ENCODE measurements at regions not wholly inside any gene's neighbourhood (a gene's known extent, or its start where the extent isn't known, plus 50 kb on each side); places are given as distances from the start of the nearest gene placed in this dataset.
"Not testable (repeated sequence)": the region's sequence is repeated elsewhere in the genome, so short reads cannot be mapped to it uniquely, and the experiment has no call there.

- DNase-seq (ENCODE audit: low spot score), result no peak
Observed at GRCh38 chr16:61432421-61432820, 603.8 kb downstream of the CDH8 start.

- no peak for DNase-seq (ENCODE audit: low spot score)
Observed at GRCh38 chr16:61421111-61421510, 615.1 kb downstream of the CDH8 start.

GRCh38 chr16:61419791-61420190 lies 616.4 kb downstream of the CDH8 start:
- no peak for DNase-seq (ENCODE audit: low spot score)

- not testable (repeated sequence) for DNase-seq (ENCODE audit: low spot score)
Observed at GRCh38 chr16:61418802-61419201, 617.4 kb downstream of the CDH8 start.

- no peak for DNase-seq (ENCODE audit: low spot score)
Observed at GRCh38 chr16:61415126-61415525, 621.1 kb downstream of the CDH8 start.

GRCh38 chr16:61413021-61413420 lies 623.2 kb downstream of the CDH8 start:
- DNase-seq (ENCODE audit: low spot score), result no peak

GRCh38 chr16:61412562-61412961 lies 623.7 kb downstream of the CDH8 start:
- no peak for DNase-seq (ENCODE audit: low spot score)

GRCh38 chr16:61409604-61410003 lies 626.6 kb downstream of the CDH8 start:
- DNase-seq (ENCODE audit: low spot score), result no peak

- no peak for DNase-seq (ENCODE audit: low spot score)
Observed at GRCh38 chr16:61403386-61403785, 632.9 kb downstream of the CDH8 start.

- DNase-seq (ENCODE audit: low spot score), result no peak
Observed at GRCh38 chr16:61391896-61392295, 644.3 kb downstream of the CDH8 start.

- no peak for DNase-seq (ENCODE audit: low spot score)
Observed at GRCh38 chr16:61390965-61391637, 645.1 kb downstream of the CDH8 start.

- no peak for DNase-seq (ENCODE audit: low spot score)
Observed at GRCh38 chr16:61385392-61386071, 650.7 kb downstream of the CDH8 start.

GRCh38 chr16:61382435-61382834 lies 653.8 kb downstream of the CDH8 start:
- no peak for DNase-seq (ENCODE audit: low spot score)

GRCh38 chr16:61379311-61379710 lies 656.9 kb downstream of the CDH8 start:
- DNase-seq (ENCODE audit: low spot score), result no peak

- no peak for DNase-seq (ENCODE audit: low spot score)
Observed at GRCh38 chr16:61374071-61374470, 662.2 kb downstream of the CDH8 start.

GRCh38 chr16:61371881-61372280 lies 664.4 kb downstream of the CDH8 start:
- no peak for DNase-seq (ENCODE audit: low spot score)

- DNase-seq (ENCODE audit: low spot score), result no peak
Observed at GRCh38 chr16:61371388-61371787, 664.9 kb downstream of the CDH8 start.

- no peak for DNase-seq (ENCODE audit: low spot score)
Observed at GRCh38 chr16:61370564-61370963, 665.7 kb downstream of the CDH8 start.

- no peak for DNase-seq (ENCODE audit: low spot score)
Observed at GRCh38 chr16:61366006-61366405, 670.2 kb downstream of the CDH8 start.

GRCh38 chr16:61364990-61365389 lies 671.2 kb downstream of the CDH8 start:
- DNase-seq (ENCODE audit: low spot score), result no peak

GRCh38 chr16:61362585-61362984 lies 673.7 kb downstream of the CDH8 start:
- no peak for DNase-seq (ENCODE audit: low spot score)

- no peak for DNase-seq (ENCODE audit: low spot score)
Observed at GRCh38 chr16:61344791-61345190, 691.4 kb downstream of the CDH8 start.

- DNase-seq (ENCODE audit: low spot score), result no peak
Observed at GRCh38 chr16:61332461-61332860, 703.8 kb downstream of the CDH8 start.

- DNase-seq (ENCODE audit: low spot score), result no peak
Observed at GRCh38 chr16:61324044-61324443, 712.2 kb downstream of the CDH8 start.

Measured in AG08396 (cell line).